ENCODE measurements at regions not wholly inside any gene's neighbourhood (a gene's known extent, or its start where the extent isn't known, plus 50 kb on each side); places are given as distances from the start of the nearest gene placed in this dataset.

- Histone ChIP-seq H3K4me3 (ENCODE audit: low read length) (no peak overlapping the region), H3K36me3 (ENCODE audit: control insufficient read depth, insufficient read depth, low read length) (no peaks in the 10 kb centered on the region), H3K9ac (ENCODE audit: low read length) (no peak overlapping the region), H3K27me3 (ENCODE audit: control insufficient read depth, insufficient read depth, low read length) (no peaks in the 10 kb centered on the region), H3K27ac (ENCODE audit: low read depth, low read length) (no peak overlapping the region), H3K4me1 (ENCODE audit: control insufficient read depth, insufficient read depth, low read length) (no peaks in the 10 kb centered on the region)
These were observed 338.9 kb upstream of the MAP3K7 start for GRCh38 chr6:90925726-90926125.

GRCh38 chr6:90922325-90922724 lies 335.5 kb upstream of the MAP3K7 start:
- H3K27ac ChIP-seq (ENCODE audit: low read depth, low read length), result no peak overlapping the region
- H3K4me3 ChIP-seq (ENCODE audit: low read length), result no peak overlapping the region
- no peak overlapping the region for H3K9ac ChIP-seq (ENCODE audit: low read length)
- no peaks in the 10 kb centered on the region for H3K27me3 ChIP-seq (ENCODE audit: control insufficient read depth, insufficient read depth, low read length)
- H3K4me1 ChIP-seq (ENCODE audit: control insufficient read depth, insufficient read depth, low read length), result no peaks in the 10 kb centered on the region
- no peaks in the 10 kb centered on the region for H3K36me3 ChIP-seq (ENCODE audit: control insufficient read depth, insufficient read depth, low read length)

GRCh38 chr6:90918361-90918760 lies 331.5 kb upstream of the MAP3K7 start:
- H3K27ac ChIP-seq (ENCODE audit: low read depth, low read length), result no peak overlapping the region

GRCh38 chr6:90917376-90917775 lies 330.5 kb upstream of the MAP3K7 start:
- H3K4me3 ChIP-seq (ENCODE audit: low read length), result no peak overlapping the region
- H3K9ac ChIP-seq (ENCODE audit: low read length), result no peak overlapping the region
- no peaks in the 10 kb centered on the region for H3K36me3 ChIP-seq (ENCODE audit: control insufficient read depth, insufficient read depth, low read length)

More at GRCh38 chr6:90918361-90918760, 331.5 kb upstream of the MAP3K7 start:
- no peaks in the 10 kb centered on the region for H3K4me1 ChIP-seq (ENCODE audit: control insufficient read depth, insufficient read depth, low read length)
- H3K27me3 ChIP-seq (ENCODE audit: control insufficient read depth, insufficient read depth, low read length), result no peaks in the 10 kb centered on the region
- H3K36me3 ChIP-seq (ENCODE audit: control insufficient read depth, insufficient read depth, low read length), result no peaks in the 10 kb centered on the region
- H3K9ac ChIP-seq (ENCODE audit: low read length), result no peak overlapping the region
- no peak overlapping the region for H3K4me3 ChIP-seq (ENCODE audit: low read length)

GRCh38 chr6:90916968-90917367 lies 330.1 kb upstream of the MAP3K7 start:
- Histone ChIP-seq H3K27me3 (ENCODE audit: control insufficient read depth, insufficient read depth, low read length) (no peaks in the 10 kb centered on the region), H3K36me3 (ENCODE audit: control insufficient read depth, insufficient read depth, low read length) (no peaks in the 10 kb centered on the region), H3K4me1 (ENCODE audit: control insufficient read depth, insufficient read depth, low read length) (no peaks in the 10 kb centered on the region), H3K4me3 (ENCODE audit: low read length) (no peak overlapping the region), H3K9ac (ENCODE audit: low read length) (no peak overlapping the region), H3K27ac (ENCODE audit: low read depth, low read length) (no peak overlapping the region)

More at GRCh38 chr6:90917376-90917775, 330.5 kb upstream of the MAP3K7 start:
- no peaks in the 10 kb centered on the region for H3K27me3 ChIP-seq (ENCODE audit: control insufficient read depth, insufficient read depth, low read length)
- H3K27ac ChIP-seq (ENCODE audit: low read depth, low read length), result no peak overlapping the region
- no peaks in the 10 kb centered on the region for H3K4me1 ChIP-seq (ENCODE audit: control insufficient read depth, insufficient read depth, low read length)

GRCh38 chr6:90915224-90915915 lies 328.5 kb upstream of the MAP3K7 start:
- no peak overlapping the region for H3K9ac ChIP-seq (ENCODE audit: low read length)
- H3K36me3 ChIP-seq (ENCODE audit: control insufficient read depth, insufficient read depth, low read length), result no peaks in the 10 kb centered on the region
- no peaks in the 10 kb centered on the region for H3K4me1 ChIP-seq (ENCODE audit: control insufficient read depth, insufficient read depth, low read length)
- no peaks in the 10 kb centered on the region for H3K27me3 ChIP-seq (ENCODE audit: control insufficient read depth, insufficient read depth, low read length)
- no peak overlapping the region for H3K27ac ChIP-seq (ENCODE audit: low read depth, low read length)
- no peak overlapping the region for H3K4me3 ChIP-seq (ENCODE audit: low read length)

- H3K27ac ChIP-seq (ENCODE audit: low read depth, low read length), result no peak overlapping the region
- H3K4me3 ChIP-seq (ENCODE audit: low read length), result no peak overlapping the region
- no peak overlapping the region for H3K9ac ChIP-seq (ENCODE audit: low read length)
- H3K36me3 ChIP-seq (ENCODE audit: control insufficient read depth, insufficient read depth, low read length), result no peaks in the 10 kb centered on the region
- H3K4me1 ChIP-seq (ENCODE audit: control insufficient read depth, insufficient read depth, low read length), result no peaks in the 10 kb centered on the region
- no peaks in the 10 kb centered on the region for H3K27me3 ChIP-seq (ENCODE audit: control insufficient read depth, insufficient read depth, low read length)
These were observed 327.4 kb upstream of the MAP3K7 start for GRCh38 chr6:90914312-90914711.

GRCh38 chr6:90913266-90913960 lies 326.5 kb upstream of the MAP3K7 start:
- Histone ChIP-seq H3K4me1 (ENCODE audit: control insufficient read depth, insufficient read depth, low read length) (no peaks in the 10 kb centered on the region), H3K27ac (ENCODE audit: low read depth, low read length) (no peak overlapping the region), H3K4me3 (ENCODE audit: low read length) (no peak overlapping the region), H3K27me3 (ENCODE audit: control insufficient read depth, insufficient read depth, low read length) (no peaks in the 10 kb centered on the region), H3K9ac (ENCODE audit: low read length) (no peak overlapping the region), H3K36me3 (ENCODE audit: control insufficient read depth, insufficient read depth, low read length) (no peaks in the 10 kb centered on the region)

- H3K27ac ChIP-seq (ENCODE audit: low read depth, low read length), result no peak overlapping the region
- H3K4me1 ChIP-seq (ENCODE audit: control insufficient read depth, insufficient read depth, low read length), result no peaks in the 10 kb centered on the region
- H3K9ac ChIP-seq (ENCODE audit: low read length), result no peak overlapping the region
- no peaks in the 10 kb centered on the region for H3K27me3 ChIP-seq (ENCODE audit: control insufficient read depth, insufficient read depth, low read length)
- H3K36me3 ChIP-seq (ENCODE audit: control insufficient read depth, insufficient read depth, low read length), result no peaks in the 10 kb centered on the region
- no peak overlapping the region for H3K4me3 ChIP-seq (ENCODE audit: low read length)
These were observed 324.8 kb upstream of the MAP3K7 start for GRCh38 chr6:90911642-90912041.

- no peak overlapping the region for H3K4me3 ChIP-seq (ENCODE audit: low read length)
- no peak overlapping the region for H3K27ac ChIP-seq (ENCODE audit: low read depth, low read length)
- H3K36me3 ChIP-seq (ENCODE audit: control insufficient read depth, insufficient read depth, low read length), result no peaks in the 10 kb centered on the region
- no peaks in the 10 kb centered on the region for H3K4me1 ChIP-seq (ENCODE audit: control insufficient read depth, insufficient read depth, low read length)
- no peak overlapping the region for H3K9ac ChIP-seq (ENCODE audit: low read length)
- no peaks in the 10 kb centered on the region for H3K27me3 ChIP-seq (ENCODE audit: control insufficient read depth, insufficient read depth, low read length)
These were observed 324.0 kb upstream of the MAP3K7 start for GRCh38 chr6:90910893-90911292.

GRCh38 chr6:90907931-90908655 lies 321.2 kb upstream of the MAP3K7 start:
- H3K4me1 ChIP-seq (ENCODE audit: control insufficient read depth, insufficient read depth, low read length), result no peaks in the 10 kb centered on the region
- no peak overlapping the region for H3K9ac ChIP-seq (ENCODE audit: low read length)
- no peaks in the 10 kb centered on the region for H3K27me3 ChIP-seq (ENCODE audit: control insufficient read depth, insufficient read depth, low read length)
- H3K4me3 ChIP-seq (ENCODE audit: low read length), result no peak overlapping the region
- no peaks in the 10 kb centered on the region for H3K36me3 ChIP-seq (ENCODE audit: control insufficient read depth, insufficient read depth, low read length)
- H3K27ac ChIP-seq (ENCODE audit: low read depth, low read length), result no peak overlapping the region

- no peaks in the 10 kb centered on the region for H3K4me1 ChIP-seq (ENCODE audit: control insufficient read depth, insufficient read depth, low read length)
- no peak overlapping the region for H3K27ac ChIP-seq (ENCODE audit: low read depth, low read length)
- no peaks in the 10 kb centered on the region for H3K27me3 ChIP-seq (ENCODE audit: control insufficient read depth, insufficient read depth, low read length)
- no peak overlapping the region for H3K4me3 ChIP-seq (ENCODE audit: low read length)
- no peak overlapping the region for H3K9ac ChIP-seq (ENCODE audit: low read length)
- no peaks in the 10 kb centered on the region for H3K36me3 ChIP-seq (ENCODE audit: control insufficient read depth, insufficient read depth, low read length)
These were observed 318.5 kb upstream of the MAP3K7 start for GRCh38 chr6:90905351-90905750.

Data from rectal smooth muscle tissue (tissue), 1 donor.